Astrocyte (in vitro differentiated cells and primary cell): ENCODE measurements at regions not wholly inside any gene's neighbourhood (a gene's known extent, or its start where the extent isn't known, plus 50 kb on each side); places are given as distances from the start of the nearest gene placed in this dataset.

Experiments used
- DNase-seq: peaks from one replicate; pipeline ENCODE4 v3.0.0-alpha.2; 2010; ENCODE audit warnings: low read depth
- FAIRE-seq: peaks from 2 replicates; lab custom pipeline; 2011; peaks lifted over from hg19 to GRCh38; lab: Jason Lieb, UNC
- H2AFZ ChIP-seq: 2 replicates; pipeline ENCODE4 v1.6.0; 2012; ENCODE audit warnings: low read depth, low read length, inconsistent platforms
- H3K27ac ChIP-seq: 2 replicates; pipeline ENCODE4 v1.5.1; 2011; ENCODE audit warnings: low read depth, low read length, inconsistent platforms
- H3K27me3 ChIP-seq: 2 replicates; pipeline ENCODE4 v1.6.0; 2011; ENCODE audit warnings: low read length, inconsistent platforms; ENCODE audit not compliant: insufficient read depth
- H3K36me3 ChIP-seq: 2 replicates; pipeline ENCODE4 v1.5.1; 2011; ENCODE audit warnings: low read length, inconsistent platforms; ENCODE audit not compliant: insufficient read depth
- H3K4me1 ChIP-seq: 2 replicates; pipeline ENCODE4 v1.5.1; 2011; ENCODE audit warnings: low read length, inconsistent platforms; ENCODE audit not compliant: insufficient read depth
- H3K4me2 ChIP-seq: 2 replicates; pipeline ENCODE4 v1.6.0; 2012; ENCODE audit warnings: low read length, inconsistent platforms
- H3K4me3 ChIP-seq: 2 replicates; pipeline ENCODE4 v1.5.1; 2011; ENCODE audit warnings: low read depth, mild to moderate bottlenecking, low read length, inconsistent platforms; ENCODE audit not compliant: insufficient read depth
- H3K79me2 ChIP-seq: 2 replicates; pipeline ENCODE4 v1.6.0; 2012; ENCODE audit warnings: mild to moderate bottlenecking, low read length, inconsistent platforms; ENCODE audit not compliant: insufficient read depth
- H3K9ac ChIP-seq: 2 replicates; pipeline ENCODE4 v1.6.0; 2012; ENCODE audit warnings: mild to moderate bottlenecking, low read length, inconsistent platforms
- H3K9me3 ChIP-seq: 2 replicates; pipeline ENCODE4 v1.5.1; 2012; ENCODE audit warnings: low read depth, mild to moderate bottlenecking, low read length, inconsistent platforms; ENCODE audit not compliant: insufficient read depth
- H4K20me1 ChIP-seq: 2 replicates; pipeline ENCODE4 v1.6.0; 2012; ENCODE audit warnings: low read length, inconsistent platforms; ENCODE audit not compliant: insufficient read depth
- H3K27ac Mint-ChIP-seq: one replicate; pipeline ENCODE4 v1.8.0; 2021; ENCODE audit warnings: mild to moderate bottlenecking, mixed read lengths; ENCODE audit not compliant: unreplicated experiment
- H3K27me3 Mint-ChIP-seq: one replicate; pipeline ENCODE4 v1.8.0; 2021; ENCODE audit warnings: low read depth, mixed read lengths; ENCODE audit not compliant: unreplicated experiment
- H3K36me3 Mint-ChIP-seq: one replicate; pipeline ENCODE4 v1.8.0; 2021; ENCODE audit warnings: low read depth, mixed read lengths; ENCODE audit not compliant: unreplicated experiment
- H3K4me1 Mint-ChIP-seq: one replicate; pipeline ENCODE4 v1.8.0; 2021; ENCODE audit warnings: low read depth, mixed read lengths; ENCODE audit not compliant: unreplicated experiment
- H3K4me3 Mint-ChIP-seq: one replicate; pipeline ENCODE4 v1.8.0; 2021; ENCODE audit warnings: mild to moderate bottlenecking, moderate library complexity, mixed read lengths; ENCODE audit not compliant: unreplicated experiment
- H3K9me3 Mint-ChIP-seq: one replicate; pipeline ENCODE4 v1.8.0; 2021; ENCODE audit warnings: mild to moderate bottlenecking, mixed read lengths; ENCODE audit not compliant: unreplicated experiment
- CTCF ChIP-seq: IDR thresholded peaks from 2 replicates; pipeline ENCODE4 v1.5.1; 2011; ENCODE audit warnings: low read depth, mild to moderate bottlenecking, inconsistent platforms, low read length, moderate library complexity; ENCODE audit not compliant: insufficient read depth
- EZH2 ChIP-seq: IDR thresholded peaks from 2 replicates; pipeline ENCODE4 v1.6.1; 2012; ENCODE audit warnings: mild to moderate bottlenecking, low read length, inconsistent platforms; ENCODE audit not compliant: insufficient read depth

DNA sequence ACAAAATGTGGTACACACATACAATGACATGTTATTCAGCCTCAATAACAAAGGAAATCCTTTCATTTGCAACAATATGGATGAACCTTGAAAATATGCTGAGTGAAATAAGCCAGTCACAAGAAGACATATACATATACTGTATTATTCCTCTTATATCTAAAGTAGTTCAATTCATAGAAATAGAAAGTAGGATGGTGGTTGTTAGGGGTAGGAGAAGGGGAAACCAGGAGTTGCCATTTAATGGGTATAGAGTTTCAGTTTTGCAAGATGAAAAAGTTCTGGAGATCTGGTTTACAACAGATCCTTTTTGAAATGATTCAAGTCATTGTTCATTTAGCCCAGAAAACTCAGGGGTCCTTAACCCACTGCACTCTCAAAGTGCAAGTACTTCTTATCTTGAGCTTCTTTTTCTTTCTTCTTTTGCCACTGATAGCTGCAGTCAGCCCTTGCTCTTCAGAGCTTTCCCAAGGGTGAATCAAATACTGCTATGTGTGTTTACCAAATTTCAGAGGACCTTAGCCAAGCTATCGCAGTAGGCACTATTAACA lies 208.0 kb upstream of the EOMES start:
- no peak for FAIRE-seq

DNA sequence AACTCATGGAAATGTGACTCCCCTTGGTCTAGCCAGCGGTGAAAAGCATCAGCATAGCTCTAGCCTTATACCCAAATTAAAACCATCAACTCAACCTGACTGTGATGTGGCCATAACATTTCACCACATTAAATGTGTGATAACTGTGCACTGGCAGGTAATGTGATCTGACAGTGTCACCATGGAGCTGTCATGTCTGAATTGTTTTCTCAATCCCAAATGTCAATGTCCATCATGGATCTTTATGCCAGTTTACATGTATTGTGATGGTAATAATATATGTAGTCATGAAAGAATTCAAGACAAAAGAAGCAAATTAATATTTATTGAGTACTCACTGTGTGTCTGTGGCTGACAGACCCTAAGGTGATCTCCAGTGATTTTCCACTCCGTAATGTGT lies 213.4 kb upstream of the EOMES start:
- H3K27me3 ChIP-seq = no peaks in the 10 kb centered on the region
- no peak overlapping the region for H3K27ac ChIP-seq
- no peaks in the 10 kb centered on the region for H3K9me3 Mint-ChIP-seq
- TF ChIP-seq EZH2 = no peak
- TF ChIP-seq CTCF = no peak
- no peaks in the 10 kb centered on the region for H3K79me2 ChIP-seq
- no peaks in the 10 kb centered on the region for H3K9me3 ChIP-seq
- peaks cover 8% of the 10 kb centered on the region for H3K4me1 Mint-ChIP-seq
- no peak for FAIRE-seq
- no peaks in the 10 kb centered on the region for H3K27me3 Mint-ChIP-seq
- H3K4me1 ChIP-seq = no peaks in the 10 kb centered on the region
- no peaks in the 10 kb centered on the region for H3K36me3 Mint-ChIP-seq
- no peaks in the 10 kb centered on the region for H4K20me1 ChIP-seq
- H3K9ac ChIP-seq = no peak overlapping the region
- H3K27ac Mint-ChIP-seq = no peak overlapping the region
- H3K36me3 ChIP-seq = no peaks in the 10 kb centered on the region
- DNase-seq = no peak
- no peak overlapping the region for H3K4me3 Mint-ChIP-seq
- H2AFZ ChIP-seq = no peak overlapping the region
- no peak overlapping the region for H3K4me2 ChIP-seq
- H3K4me3 ChIP-seq = no peak overlapping the region

More for the DNA sequence above, 208.0 kb upstream of the EOMES start:
- H4K20me1 ChIP-seq = no peaks in the 10 kb centered on the region
- H3K27me3 Mint-ChIP-seq = no peaks in the 10 kb centered on the region
- H3K27me3 ChIP-seq = no peaks in the 10 kb centered on the region
- H2AFZ ChIP-seq = no peak overlapping the region
- H3K4me3 ChIP-seq = no peak overlapping the region
- TF ChIP-seq CTCF = no peak
- TF ChIP-seq EZH2 = no peak
- no peak overlapping the region for H3K4me3 Mint-ChIP-seq
- H3K27ac Mint-ChIP-seq = no peak overlapping the region
- no peak for DNase-seq
- H3K79me2 ChIP-seq = no peaks in the 10 kb centered on the region
- no peaks in the 10 kb centered on the region for H3K9me3 ChIP-seq
- no peaks in the 10 kb centered on the region for H3K36me3 Mint-ChIP-seq
- H3K4me1 Mint-ChIP-seq = no peaks in the 10 kb centered on the region
- H3K27ac ChIP-seq = no peak overlapping the region
- H3K9me3 Mint-ChIP-seq = no peaks in the 10 kb centered on the region
- no peak overlapping the region for H3K9ac ChIP-seq
- H3K4me1 ChIP-seq = no peaks in the 10 kb centered on the region
- no peak overlapping the region for H3K4me2 ChIP-seq
- H3K36me3 ChIP-seq = no peaks in the 10 kb centered on the region

- H3K4me1 ChIP-seq = no peaks in the 10 kb centered on the region
- DNase-seq = no peak
- H3K79me2 ChIP-seq = no peaks in the 10 kb centered on the region
- H3K27ac ChIP-seq = no peak overlapping the region
- no peak overlapping the region for H3K4me3 ChIP-seq
- H3K36me3 Mint-ChIP-seq = no peaks in the 10 kb centered on the region
- no peaks in the 10 kb centered on the region for H3K36me3 ChIP-seq
- TF ChIP-seq CTCF (no peak), EZH2 (no peak)
- H3K4me2 ChIP-seq = no peak overlapping the region
- H3K27me3 Mint-ChIP-seq = no peaks in the 10 kb centered on the region
- no peak overlapping the region for H3K9ac ChIP-seq
- no peaks in the 10 kb centered on the region for H3K27me3 ChIP-seq
- H3K9me3 Mint-ChIP-seq = no peaks in the 10 kb centered on the region
- no peaks in the 10 kb centered on the region for H3K9me3 ChIP-seq
- no peaks in the 10 kb centered on the region for H4K20me1 ChIP-seq
- H2AFZ ChIP-seq = no peak overlapping the region
- peak overlapping the region; percentile 76 for H3K27ac Mint-ChIP-seq
- FAIRE-seq = no peak
- H3K4me3 Mint-ChIP-seq = no peak overlapping the region
- H3K4me1 Mint-ChIP-seq = peaks cover 9% of the 10 kb centered on the region
Observed at GRCh38 chr3:27939521-27939920, 217.4 kb upstream of the EOMES start.
